Gastrocnemius medialis (tissue), 4 donors: ENCODE measurements at regions not wholly inside any gene's neighbourhood (a gene's known extent, or its start where the extent isn't known, plus 50 kb on each side); places are given as distances from the start of the nearest gene placed in this dataset.

Experiments used
- POLR2A ChIP-seq, 2 donors: fragments of 450-650 bp; IDR thresholded peaks; one replicate each; pipeline ENCODE4 v1.6.1; 2017; ENCODE audit warnings: antibody characterized with exemption in 2 of 2, mild to moderate bottlenecking in 2 of 2, moderate library complexity in 2 of 2
- TF ChIP-seq, protein P1 (sequence below), 5 experiments: fragments of 450-650 bp in 3 of 5; fragments of 200-600 bp in 2 of 5; sonication (generic) in 2 of 5; IDR thresholded peaks in 4 of 5; conservative IDR thresholded peaks in 1 of 5; 1 replicate in 4 of 5; 2 replicates in 1 of 5; pipeline ENCODE4 v1.5.1; 2016 to 2019; ENCODE audit warnings: antibody characterized with exemption in 5 of 5, mild to moderate bottlenecking in 3 of 5, moderate library complexity in 3 of 5

DNA sequence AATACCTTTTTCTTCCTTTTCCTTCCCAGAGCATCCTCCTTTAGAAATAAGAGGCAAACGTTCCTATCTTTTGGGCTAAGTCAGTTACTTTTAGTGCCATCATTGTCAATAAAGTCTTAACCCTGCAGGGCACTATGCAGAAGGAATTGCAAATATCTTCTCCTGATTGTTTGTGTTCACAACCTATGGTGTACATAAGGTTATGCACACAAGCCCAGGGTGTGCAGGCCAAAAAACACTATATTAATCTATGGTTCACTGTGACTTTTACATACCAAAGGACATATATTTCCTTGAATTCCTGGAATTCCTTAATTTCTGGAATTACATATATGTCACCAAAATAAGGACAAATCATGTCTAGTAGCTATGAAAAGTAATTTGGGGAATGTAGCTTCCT, 493.5 kb downstream of the MTRR start:
- TF ChIP-seq POLR2A (IDR thresholded peaks at IDR 0.05) = no peak
- TF ChIP-seq, protein P1, sequence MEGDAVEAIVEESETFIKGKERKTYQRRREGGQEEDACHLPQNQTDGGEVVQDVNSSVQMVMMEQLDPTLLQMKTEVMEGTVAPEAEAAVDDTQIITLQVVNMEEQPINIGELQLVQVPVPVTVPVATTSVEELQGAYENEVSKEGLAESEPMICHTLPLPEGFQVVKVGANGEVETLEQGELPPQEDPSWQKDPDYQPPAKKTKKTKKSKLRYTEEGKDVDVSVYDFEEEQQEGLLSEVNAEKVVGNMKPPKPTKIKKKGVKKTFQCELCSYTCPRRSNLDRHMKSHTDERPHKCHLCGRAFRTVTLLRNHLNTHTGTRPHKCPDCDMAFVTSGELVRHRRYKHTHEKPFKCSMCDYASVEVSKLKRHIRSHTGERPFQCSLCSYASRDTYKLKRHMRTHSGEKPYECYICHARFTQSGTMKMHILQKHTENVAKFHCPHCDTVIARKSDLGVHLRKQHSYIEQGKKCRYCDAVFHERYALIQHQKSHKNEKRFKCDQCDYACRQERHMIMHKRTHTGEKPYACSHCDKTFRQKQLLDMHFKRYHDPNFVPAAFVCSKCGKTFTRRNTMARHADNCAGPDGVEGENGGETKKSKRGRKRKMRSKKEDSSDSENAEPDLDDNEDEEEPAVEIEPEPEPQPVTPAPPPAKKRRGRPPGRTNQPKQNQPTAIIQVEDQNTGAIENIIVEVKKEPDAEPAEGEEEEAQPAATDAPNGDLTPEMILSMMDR (IDR thresholded peaks at IDR 0.05 in 4 of 5, conservative IDR thresholded peaks at IDR 0.05 in 1 of 5) = no peak
